ENCODE measurements at regions not wholly inside any gene's neighbourhood (a gene's known extent, or its start where the extent isn't known, plus 50 kb on each side); places are given as distances from the start of the nearest gene placed in this dataset.

DNA sequence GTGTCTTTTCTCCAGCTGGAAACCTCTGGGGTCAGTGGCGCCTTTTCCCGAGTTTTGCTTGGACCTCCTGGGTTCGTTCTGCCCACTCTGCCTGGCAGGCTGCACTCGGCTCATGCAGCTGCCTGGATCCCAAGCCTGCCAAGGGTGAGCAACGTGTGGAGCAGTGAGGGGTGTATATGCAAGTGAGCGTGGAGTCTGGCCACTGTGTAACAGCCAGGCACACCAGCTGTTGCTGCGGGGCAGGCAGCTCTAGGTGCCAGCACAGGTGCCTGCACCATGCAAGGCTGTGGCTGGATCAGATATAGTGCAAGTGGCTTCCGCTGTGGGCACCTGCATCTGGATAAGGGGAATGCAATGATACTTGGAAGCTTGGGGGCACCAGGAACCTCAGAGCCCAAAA is 699.4 kb downstream of the SLITRK1 start:
- TF ChIP-seq, protein P1, sequence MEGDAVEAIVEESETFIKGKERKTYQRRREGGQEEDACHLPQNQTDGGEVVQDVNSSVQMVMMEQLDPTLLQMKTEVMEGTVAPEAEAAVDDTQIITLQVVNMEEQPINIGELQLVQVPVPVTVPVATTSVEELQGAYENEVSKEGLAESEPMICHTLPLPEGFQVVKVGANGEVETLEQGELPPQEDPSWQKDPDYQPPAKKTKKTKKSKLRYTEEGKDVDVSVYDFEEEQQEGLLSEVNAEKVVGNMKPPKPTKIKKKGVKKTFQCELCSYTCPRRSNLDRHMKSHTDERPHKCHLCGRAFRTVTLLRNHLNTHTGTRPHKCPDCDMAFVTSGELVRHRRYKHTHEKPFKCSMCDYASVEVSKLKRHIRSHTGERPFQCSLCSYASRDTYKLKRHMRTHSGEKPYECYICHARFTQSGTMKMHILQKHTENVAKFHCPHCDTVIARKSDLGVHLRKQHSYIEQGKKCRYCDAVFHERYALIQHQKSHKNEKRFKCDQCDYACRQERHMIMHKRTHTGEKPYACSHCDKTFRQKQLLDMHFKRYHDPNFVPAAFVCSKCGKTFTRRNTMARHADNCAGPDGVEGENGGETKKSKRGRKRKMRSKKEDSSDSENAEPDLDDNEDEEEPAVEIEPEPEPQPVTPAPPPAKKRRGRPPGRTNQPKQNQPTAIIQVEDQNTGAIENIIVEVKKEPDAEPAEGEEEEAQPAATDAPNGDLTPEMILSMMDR (IDR thresholded peaks at IDR 0.05; ENCODE audit: poor library complexity), result no peak
- TF ChIP-seq EZH2 (IDR thresholded peaks at IDR 0.05; ENCODE audit: borderline replicate concordance) (no peak), EZH2phosphoT487 (IDR thresholded peaks at IDR 0.05; ENCODE audit: low read depth, severe bottlenecking, unreplicated experiment) (no peak)

All from hepatocyte (in vitro differentiated cells).